Thyroid gland (tissue), 4 donors: ENCODE measurements at regions not wholly inside any gene's neighbourhood (a gene's known extent, or its start where the extent isn't known, plus 50 kb on each side); places are given as distances from the start of the nearest gene placed in this dataset.

ENCODE experiments used
- CTCF ChIP-seq, 6 experiments: fragments of 200-600 bp in 3 of 6; fragments of 450-650 bp in 3 of 6; sonication (generic) in 3 of 6; IDR thresholded peaks; one replicate each; pipeline ENCODE4 v1.5.1; 2016 to 2019; ENCODE audit warnings: antibody characterized with exemption in 6 of 6, mild to moderate bottlenecking in 2 of 6, inconsistent platforms in 1 of 6, moderate library complexity in 1 of 6
- POLR2A ChIP-seq, 2 donors: fragments of 450-650 bp; IDR thresholded peaks; one replicate each; pipeline ENCODE4 v1.6.1; 2017; ENCODE audit warnings: antibody characterized with exemption in 2 of 2, mild to moderate bottlenecking in 2 of 2, moderate library complexity in 1 of 2

GRCh38 chr2:53403792-53404413 lies 363.7 kb upstream of the CHAC2 start:
- TF ChIP-seq CTCF (IDR thresholded peaks at IDR 0.05) (no peak), POLR2A (IDR thresholded peaks at IDR 0.05) (no peak)
